Body of pancreas (tissue), 4 donors: ENCODE measurements at regions not wholly inside any gene's neighbourhood (a gene's known extent, or its start where the extent isn't known, plus 50 kb on each side); places are given as distances from the start of the nearest gene placed in this dataset.

ENCODE experiments used
- ATAC-seq: fragments of 150-250 bp; one replicate; pipeline ENCODE4 v1.9.1; 2016
- DNase-seq, 4 donors: peaks; one replicate each; pipeline ENCODE4 v3.0.0-alpha.2; 2019
- H3K27ac ChIP-seq, 4 donors: fragments of 200-600 bp; sonication (generic); 1 replicate in 3 of 4; 2 replicates in 1 of 4; pipeline versions ENCODE4 v1.5.1 to v1.6.1; 2016 to 2019; ENCODE audit warnings: mild to moderate bottlenecking in 1 of 4, mixed read lengths in 1 of 4, moderate library complexity in 1 of 4
- H3K27me3 ChIP-seq, 2 donors: fragments of 200-600 bp; sonication (generic); one replicate each; pipeline ENCODE4 v1.6.0; 2016; ENCODE audit warnings: mild to moderate bottlenecking in 1 of 2
- H3K36me3 ChIP-seq, 2 donors: fragments of 200-600 bp; sonication (generic); replicated peaks in 1 of 2; 2 replicates each; pipeline ENCODE4 v1.5.1; 2016; ENCODE audit warnings: low read depth in 2 of 2; ENCODE audit not compliant: insufficient read depth in 1 of 2
- H3K4me1 ChIP-seq: fragments of 200-600 bp; sonication (generic); one replicate; pipeline ENCODE4 v1.6.0; 2016
- H3K4me3 ChIP-seq, 2 donors: fragments of 200-600 bp; sonication (generic); 1 replicate in 1 of 2; 2 replicates in 1 of 2; pipeline ENCODE4 v1.5.1; 2016 to 2019
- H3K9me3 ChIP-seq, 3 donors: fragments of 200-600 bp; sonication (generic); 1 replicate in 2 of 3; 2 replicates in 1 of 3; pipeline ENCODE4 v1.5.1; 2016
- POLR2A ChIP-seq, 3 donors: fragments of 450-650 bp; IDR thresholded peaks; one replicate each; pipeline ENCODE4 v1.6.1; 2016; ENCODE audit warnings: antibody characterized with exemption in 3 of 3, mild to moderate bottlenecking in 2 of 3
- WGBS, 2 donors: methylation state at CpG; one replicate each; pipeline ENCODE4 v1.1.5; 2017; 5-methylcytosine and 5-hydroxymethylcytosine counted together
- intact Hi-C: fragments of 100-400 bp; cut with DNase I; formaldehyde crosslinking; loops from one replicate; pipeline ENCODE4 v1.15.1; 2023
- TF ChIP-seq, protein P1 (sequence below), 7 experiments: fragments of 450-650 bp in 4 of 7; fragments of 200-600 bp in 3 of 7; sonication (generic) in 3 of 7; IDR thresholded peaks; one replicate each; pipeline ENCODE4 v1.5.1; 2016 to 2019; ENCODE audit warnings: antibody characterized with exemption in 7 of 7

- H3K4me3 ChIP-seq, result no peak overlapping the region
- H3K36me3 ChIP-seq, result no peaks in the 10 kb centered on the region
- no peak for DNase-seq
- H3K27me3 ChIP-seq, result no peaks in the 10 kb centered on the region
- no peaks in the 10 kb centered on the region for H3K9me3 ChIP-seq
- 25 to 34% methylated on average over 3 of the region's 3 CpGs for WGBS, 2 donors
- TF ChIP-seq POLR2A (IDR thresholded peaks at IDR 0.05), result no peak
- H3K27ac ChIP-seq, result no peak overlapping the region
- no peaks in the 10 kb centered on the region for H3K4me1 ChIP-seq
- intact Hi-C loops, result no loop called here
- ATAC-seq, result no peak
Measured at GRCh38 chr7:137135654-137136350, 207.7 kb downstream of the PTN start.

GRCh38 chr7:137130751-137131158, 212.8 kb downstream of the PTN start:
- ATAC-seq (no peak), DNase-seq (no peak)
- intact Hi-C loops, result no loop called here
- H3K27me3 ChIP-seq, result no peaks in the 10 kb centered on the region
- H3K27ac ChIP-seq, result no peak overlapping the region
- 56 to 70% methylated on average over 3 of the region's 3 CpGs for WGBS, 2 donors
- no peak overlapping the region for H3K4me3 ChIP-seq
- no peaks in the 10 kb centered on the region for H3K9me3 ChIP-seq
- H3K4me1 ChIP-seq, result no peaks in the 10 kb centered on the region
- TF ChIP-seq, protein P1, sequence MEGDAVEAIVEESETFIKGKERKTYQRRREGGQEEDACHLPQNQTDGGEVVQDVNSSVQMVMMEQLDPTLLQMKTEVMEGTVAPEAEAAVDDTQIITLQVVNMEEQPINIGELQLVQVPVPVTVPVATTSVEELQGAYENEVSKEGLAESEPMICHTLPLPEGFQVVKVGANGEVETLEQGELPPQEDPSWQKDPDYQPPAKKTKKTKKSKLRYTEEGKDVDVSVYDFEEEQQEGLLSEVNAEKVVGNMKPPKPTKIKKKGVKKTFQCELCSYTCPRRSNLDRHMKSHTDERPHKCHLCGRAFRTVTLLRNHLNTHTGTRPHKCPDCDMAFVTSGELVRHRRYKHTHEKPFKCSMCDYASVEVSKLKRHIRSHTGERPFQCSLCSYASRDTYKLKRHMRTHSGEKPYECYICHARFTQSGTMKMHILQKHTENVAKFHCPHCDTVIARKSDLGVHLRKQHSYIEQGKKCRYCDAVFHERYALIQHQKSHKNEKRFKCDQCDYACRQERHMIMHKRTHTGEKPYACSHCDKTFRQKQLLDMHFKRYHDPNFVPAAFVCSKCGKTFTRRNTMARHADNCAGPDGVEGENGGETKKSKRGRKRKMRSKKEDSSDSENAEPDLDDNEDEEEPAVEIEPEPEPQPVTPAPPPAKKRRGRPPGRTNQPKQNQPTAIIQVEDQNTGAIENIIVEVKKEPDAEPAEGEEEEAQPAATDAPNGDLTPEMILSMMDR (IDR thresholded peaks at IDR 0.05), result no peak
- TF ChIP-seq POLR2A (IDR thresholded peaks at IDR 0.05), result no peak
- H3K36me3 ChIP-seq, result no peaks in the 10 kb centered on the region

GRCh38 chr7:137129025-137129424, 214.5 kb downstream of the PTN start:
- Histone ChIP-seq H3K9me3 (no peaks in the 10 kb centered on the region), H3K36me3 (no peaks in the 10 kb centered on the region), H3K4me3 (no peak overlapping the region), H3K27me3 (no peaks in the 10 kb centered on the region), H3K27ac (no peak overlapping the region), H3K4me1 (no peaks in the 10 kb centered on the region)
- intact Hi-C loops, result no loop called here
- no peak for TF ChIP-seq POLR2A (IDR thresholded peaks at IDR 0.05)
- TF ChIP-seq, protein P1 (IDR thresholded peaks at IDR 0.05), result no peak
- ATAC-seq (no peak), DNase-seq (no peak)
- 64 to 77% methylated on average over 4 of the region's 4 CpGs for WGBS, 2 donors

DNA sequence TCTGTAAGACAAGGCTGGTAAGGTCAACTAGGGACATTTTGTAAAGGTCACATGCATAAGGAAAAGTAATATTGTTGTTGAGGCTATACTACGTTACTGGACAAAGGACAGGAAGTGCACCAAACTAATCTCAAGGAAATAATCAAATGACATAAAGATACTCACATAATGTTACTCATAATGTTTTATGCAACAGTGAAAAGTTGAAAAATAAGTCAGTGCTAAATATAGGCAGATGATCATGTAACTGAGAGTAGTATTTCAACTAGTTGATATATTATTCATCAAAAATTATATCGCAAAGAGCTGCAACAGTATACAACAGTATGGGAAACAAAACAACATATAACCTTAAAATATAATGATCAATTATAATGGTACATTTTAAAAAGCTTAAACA, 215.7 kb downstream of the PTN start:
- Histone ChIP-seq H3K9me3 (no peaks in the 10 kb centered on the region), H3K36me3 (no peaks in the 10 kb centered on the region), H3K4me1 (no peaks in the 10 kb centered on the region), H3K27ac (no peak overlapping the region), H3K27me3 (no peaks in the 10 kb centered on the region), H3K4me3 (no peak overlapping the region)
- TF ChIP-seq, protein P1 (IDR thresholded peaks at IDR 0.05), result no peak
- no peak for TF ChIP-seq POLR2A (IDR thresholded peaks at IDR 0.05)
- intact Hi-C loops, result no loop called here
- ATAC-seq, result no peak
- no peak for DNase-seq
- 70 to 71% methylated on average over 2 of the region's 2 CpGs for WGBS, 2 donors

DNA sequence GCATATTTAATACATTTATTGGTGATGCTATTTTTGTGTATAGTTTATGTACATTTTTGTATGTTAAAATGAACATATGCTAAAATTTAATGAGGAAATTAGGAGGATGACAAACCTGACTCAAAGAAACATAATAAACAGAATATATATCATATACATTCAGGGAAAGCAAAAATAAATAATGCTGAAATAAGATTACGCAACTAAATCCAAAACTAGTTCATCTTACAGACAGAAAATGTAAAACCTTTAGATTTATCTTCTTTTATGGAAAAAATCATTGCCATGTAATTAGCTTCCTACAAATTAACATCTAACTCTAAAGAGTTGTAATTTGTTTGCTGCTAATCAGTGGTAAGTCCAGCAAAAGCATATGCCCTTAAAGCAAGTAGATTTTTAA, 216.5 kb downstream of the PTN start:
- H3K27ac ChIP-seq, result no peak overlapping the region
- no peak for DNase-seq
- H3K27me3 ChIP-seq, result no peaks in the 10 kb centered on the region
- intact Hi-C loops, result no loop called here
- no peak for TF ChIP-seq POLR2A (IDR thresholded peaks at IDR 0.05)
- TF ChIP-seq, protein P1 (IDR thresholded peaks at IDR 0.05), result no peak
- H3K36me3 ChIP-seq, result no peaks in the 10 kb centered on the region
- 36 to 57% methylated on average over 1 of the region's 1 CpG for WGBS, 2 donors
- H3K9me3 ChIP-seq, result no peaks in the 10 kb centered on the region
- ATAC-seq, result no peak
- H3K4me3 ChIP-seq, result no peak overlapping the region
- no peaks in the 10 kb centered on the region for H3K4me1 ChIP-seq
